ENCODE measurements at regions not wholly inside any gene's neighbourhood (a gene's known extent, or its start where the extent isn't known, plus 50 kb on each side); places are given as distances from the start of the nearest gene placed in this dataset.
"Not testable (repeated sequence)": the region's sequence is repeated elsewhere in the genome, so short reads cannot be mapped to it uniquely, and the experiment has no call there.

- no peak for DNase-seq
These were observed 214.9 kb downstream of the BCHE start for GRCh38 chr3:165622356-165622755.

- no peak for DNase-seq
These were observed 218.2 kb downstream of the BCHE start for GRCh38 chr3:165619069-165619468.

GRCh38 chr3:165617134-165617533 is 220.1 kb downstream of the BCHE start:
- DNase-seq, result no peak

GRCh38 chr3:165614337-165614736 is 222.9 kb downstream of the BCHE start:
- no peak for DNase-seq

- DNase-seq, result no peak
These were observed 224.2 kb downstream of the BCHE start for GRCh38 chr3:165613014-165613413.

- DNase-seq, result no peak
These were observed 230.0 kb downstream of the BCHE start for GRCh38 chr3:165607221-165607620.

GRCh38 chr3:165603196-165603595 is 234.0 kb downstream of the BCHE start:
- no peak for DNase-seq

- DNase-seq, result not testable (repeated sequence)
These were observed 264.7 kb downstream of the BCHE start for GRCh38 chr3:165572566-165572965.

- no peak for DNase-seq
These were observed 268.2 kb downstream of the BCHE start for GRCh38 chr3:165568907-165569462.

- no peak for DNase-seq
These were observed 281.4 kb downstream of the BCHE start for GRCh38 chr3:165555785-165556184.

- DNase-seq, result no peak
These were observed 283.9 kb downstream of the BCHE start for GRCh38 chr3:165553371-165553770.

GRCh38 chr3:165549665-165550064 is 287.6 kb downstream of the BCHE start:
- no peak for DNase-seq

- DNase-seq, result no peak
These were observed 288.2 kb downstream of the BCHE start for GRCh38 chr3:165549037-165549436.

GRCh38 chr3:165545059-165545458 is 292.2 kb downstream of the BCHE start:
- no peak for DNase-seq

GRCh38 chr3:165544432-165544831 is 292.8 kb downstream of the BCHE start:
- DNase-seq, result no peak

- DNase-seq, result no peak
These were observed 299.1 kb downstream of the BCHE start for GRCh38 chr3:165538166-165538565.

GRCh38 chr3:165532851-165533250 is 304.4 kb downstream of the BCHE start:
- no peak for DNase-seq

- DNase-seq, result no peak
These were observed 307.8 kb downstream of the BCHE start for GRCh38 chr3:165529451-165529850.

- no peak for DNase-seq
These were observed 310.9 kb downstream of the BCHE start for GRCh38 chr3:165526367-165526766.

GRCh38 chr3:165523801-165524200 is 313.4 kb downstream of the BCHE start:
- no peak for DNase-seq

GRCh38 chr3:165522386-165522785 is 314.8 kb downstream of the BCHE start:
- no peak for DNase-seq

- no peak for DNase-seq
These were observed 315.9 kb downstream of the BCHE start for GRCh38 chr3:165521131-165521871.

GRCh38 chr3:165519687-165520086 is 317.5 kb downstream of the BCHE start:
- DNase-seq, result no peak

GRCh38 chr3:165518346-165518745 is 318.9 kb downstream of the BCHE start:
- DNase-seq, result no peak

Measured in femur (tissue), 1 donor.